ENCODE measurements at regions not wholly inside any gene's neighbourhood (a gene's known extent, or its start where the extent isn't known, plus 50 kb on each side); places are given as distances from the start of the nearest gene placed in this dataset.

DNA sequence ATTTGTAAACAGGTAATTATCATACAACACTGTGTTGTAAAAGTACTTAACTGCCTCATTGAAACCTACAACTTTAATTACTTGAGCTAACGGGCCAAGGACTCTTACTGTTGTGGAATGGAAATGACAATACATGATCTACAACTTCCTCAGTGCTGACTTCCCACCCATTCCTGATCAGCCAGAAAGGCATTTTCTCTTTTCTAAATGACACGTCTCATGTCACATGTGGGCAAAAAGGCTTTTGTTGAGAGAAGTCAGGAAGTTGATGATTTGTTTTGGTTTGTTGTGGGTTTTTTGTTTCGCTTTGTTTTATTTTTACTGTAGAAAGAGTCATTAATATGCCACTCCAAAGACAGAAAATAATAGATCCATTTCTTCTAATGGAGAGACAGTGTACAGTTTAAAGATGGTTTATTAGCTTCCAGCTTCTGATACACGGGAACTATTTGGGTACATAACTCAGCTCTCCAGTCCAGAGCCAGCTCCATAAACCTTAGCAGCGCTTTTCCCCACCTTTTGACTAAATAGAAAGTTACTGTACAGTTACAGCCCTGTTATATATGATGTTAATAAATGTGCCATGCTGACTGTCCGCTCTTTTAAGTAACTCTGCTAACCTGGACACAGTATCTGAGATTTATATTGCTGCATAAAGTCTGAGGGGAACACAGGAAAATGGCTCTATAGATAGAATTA is 509.4 kb upstream of the API5 start:
- Histone ChIP-seq H3K4me3 (no peak overlapping the region), H3K27me3 (ENCODE audit: low read depth) (no peaks in the 10 kb centered on the region), H3K27ac (replicated peaks) (no peak overlapping the region), H3K9me3 (replicated peaks) (no peaks in the 10 kb centered on the region), H3K4me1 (no peaks in the 10 kb centered on the region), H3K36me3 (no peaks in the 10 kb centered on the region)
- intact Hi-C loops (cut with micrococcal nuclease): no loop called here
- DNase-seq: no peak
- TF ChIP-seq, protein P1, sequence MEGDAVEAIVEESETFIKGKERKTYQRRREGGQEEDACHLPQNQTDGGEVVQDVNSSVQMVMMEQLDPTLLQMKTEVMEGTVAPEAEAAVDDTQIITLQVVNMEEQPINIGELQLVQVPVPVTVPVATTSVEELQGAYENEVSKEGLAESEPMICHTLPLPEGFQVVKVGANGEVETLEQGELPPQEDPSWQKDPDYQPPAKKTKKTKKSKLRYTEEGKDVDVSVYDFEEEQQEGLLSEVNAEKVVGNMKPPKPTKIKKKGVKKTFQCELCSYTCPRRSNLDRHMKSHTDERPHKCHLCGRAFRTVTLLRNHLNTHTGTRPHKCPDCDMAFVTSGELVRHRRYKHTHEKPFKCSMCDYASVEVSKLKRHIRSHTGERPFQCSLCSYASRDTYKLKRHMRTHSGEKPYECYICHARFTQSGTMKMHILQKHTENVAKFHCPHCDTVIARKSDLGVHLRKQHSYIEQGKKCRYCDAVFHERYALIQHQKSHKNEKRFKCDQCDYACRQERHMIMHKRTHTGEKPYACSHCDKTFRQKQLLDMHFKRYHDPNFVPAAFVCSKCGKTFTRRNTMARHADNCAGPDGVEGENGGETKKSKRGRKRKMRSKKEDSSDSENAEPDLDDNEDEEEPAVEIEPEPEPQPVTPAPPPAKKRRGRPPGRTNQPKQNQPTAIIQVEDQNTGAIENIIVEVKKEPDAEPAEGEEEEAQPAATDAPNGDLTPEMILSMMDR (IDR thresholded peaks at IDR 0.05; ENCODE audit: borderline replicate concordance): no peak

DNA sequence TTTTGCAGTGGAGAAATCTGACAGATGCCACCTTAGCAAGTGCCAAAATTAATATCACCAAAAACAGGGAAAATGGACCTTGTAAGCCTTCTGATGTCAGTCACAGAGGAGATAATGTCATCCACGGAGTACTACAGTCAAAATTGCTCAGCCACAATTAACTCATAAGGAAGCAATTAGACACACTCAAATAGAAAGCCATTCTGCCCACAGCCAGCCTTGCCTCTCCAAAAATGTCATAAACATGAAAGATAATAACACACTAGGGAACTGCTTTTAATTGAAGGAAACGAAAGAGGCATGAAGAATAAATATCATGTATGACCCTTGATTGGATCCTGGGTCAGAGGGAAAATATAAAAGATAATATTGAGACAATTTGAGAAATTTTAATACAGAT is 505.6 kb upstream of the API5 start:
- intact Hi-C loops (cut with micrococcal nuclease): no loop called here
- no peak for DNase-seq
- Histone ChIP-seq H3K9me3 (replicated peaks) (no peaks in the 10 kb centered on the region), H3K4me3 (no peak overlapping the region), H3K36me3 (no peaks in the 10 kb centered on the region), H3K27ac (replicated peaks) (no peak overlapping the region), H3K4me1 (no peaks in the 10 kb centered on the region), H3K27me3 (ENCODE audit: low read depth) (no peaks in the 10 kb centered on the region)
- TF ChIP-seq, protein P1 (IDR thresholded peaks at IDR 0.05; ENCODE audit: borderline replicate concordance): no peak

DNA sequence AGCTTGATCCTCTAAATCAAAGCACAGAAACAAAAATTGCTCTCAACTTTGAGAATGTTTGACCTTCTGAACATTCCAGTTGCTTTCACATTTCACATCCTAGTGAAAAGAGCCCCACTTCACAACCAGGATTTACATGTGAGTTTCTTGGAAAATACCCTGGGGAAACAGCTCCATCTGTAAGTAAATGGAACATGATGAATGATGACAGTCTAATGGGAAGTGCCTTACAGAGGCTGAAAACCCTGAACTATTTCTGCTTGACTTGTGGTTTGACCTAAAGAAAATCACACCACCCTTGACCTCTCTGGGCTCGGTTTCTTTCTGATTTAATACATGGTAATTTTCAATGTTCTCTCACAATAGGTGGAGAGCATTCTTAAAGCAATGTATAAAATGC is 499.4 kb upstream of the API5 start:
- Histone ChIP-seq H3K36me3 (no peaks in the 10 kb centered on the region), H3K27me3 (ENCODE audit: low read depth) (no peaks in the 10 kb centered on the region), H3K9me3 (replicated peaks) (no peaks in the 10 kb centered on the region), H3K4me1 (no peaks in the 10 kb centered on the region), H3K27ac (replicated peaks) (no peak overlapping the region), H3K4me3 (no peak overlapping the region)
- DNase-seq: no peak
- TF ChIP-seq, protein P1 (IDR thresholded peaks at IDR 0.05; ENCODE audit: borderline replicate concordance): no peak
- intact Hi-C loops (cut with micrococcal nuclease): no loop called here

DNA sequence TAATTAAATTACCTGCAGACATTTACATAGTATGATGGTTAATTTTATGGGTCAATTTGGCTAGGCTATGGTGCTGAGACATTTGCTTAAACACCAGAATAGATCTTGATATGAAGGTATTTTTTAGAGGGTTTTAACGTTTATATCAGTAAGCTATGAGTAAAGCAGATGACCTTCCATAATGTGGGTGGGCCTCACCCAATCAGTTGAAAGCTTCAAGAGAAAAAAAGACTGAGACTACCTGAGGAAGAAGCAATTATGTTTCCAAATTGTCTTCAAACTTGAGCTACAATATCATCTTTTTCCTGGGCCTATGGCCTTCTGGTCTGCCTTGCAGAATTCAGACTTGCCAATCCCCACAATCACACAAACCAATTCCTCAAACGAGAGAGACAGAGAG is 498.8 kb upstream of the API5 start:
- Histone ChIP-seq H3K36me3 (no peaks in the 10 kb centered on the region), H3K4me1 (no peaks in the 10 kb centered on the region), H3K27me3 (ENCODE audit: low read depth) (no peaks in the 10 kb centered on the region), H3K27ac (replicated peaks) (no peak overlapping the region), H3K4me3 (no peak overlapping the region), H3K9me3 (replicated peaks) (no peaks in the 10 kb centered on the region)
- TF ChIP-seq, protein P1 (IDR thresholded peaks at IDR 0.05; ENCODE audit: borderline replicate concordance): no peak
- no peak for DNase-seq
- intact Hi-C loops (cut with micrococcal nuclease): no loop called here

GRCh38 chr11:42816471-42816870 is 495.3 kb upstream of the API5 start:
- H3K27ac ChIP-seq (replicated peaks): no peak overlapping the region
- no peaks in the 10 kb centered on the region for H3K27me3 ChIP-seq (ENCODE audit: low read depth)
- TF ChIP-seq, protein P1 (IDR thresholded peaks at IDR 0.05; ENCODE audit: borderline replicate concordance): no peak
- H3K4me3 ChIP-seq: no peak overlapping the region
- H3K9me3 ChIP-seq (replicated peaks): no peaks in the 10 kb centered on the region
- intact Hi-C loops (cut with micrococcal nuclease): no loop called here
- no peaks in the 10 kb centered on the region for H3K4me1 ChIP-seq
- H3K36me3 ChIP-seq: no peaks in the 10 kb centered on the region
- no peak for DNase-seq
